ENCODE measurements at regions not wholly inside any gene's neighbourhood (a gene's known extent, or its start where the extent isn't known, plus 50 kb on each side); places are given as distances from the start of the nearest gene placed in this dataset.
A peak's percentile ranks its signal among the peaks of the same experiment; 100 is the strongest.

DNA sequence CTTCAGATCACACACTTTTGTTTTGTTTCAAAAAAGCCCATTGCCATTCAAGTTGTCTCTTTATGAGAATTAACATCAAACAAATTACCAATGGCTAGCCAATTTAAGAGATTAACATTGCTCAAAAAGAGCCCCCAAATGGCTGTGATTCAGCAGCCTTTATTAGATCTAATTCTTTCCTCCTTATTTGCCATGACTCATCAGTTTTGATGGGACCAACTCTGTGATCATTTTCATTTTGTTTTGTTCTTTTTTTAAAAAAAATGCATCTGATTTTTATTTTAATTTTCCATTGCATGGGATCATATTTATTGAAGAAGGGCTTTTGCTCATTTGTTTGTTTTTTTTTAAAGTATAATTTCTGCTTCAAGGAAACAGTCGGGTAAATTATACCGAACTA, 161.6 kb upstream of the FRMPD4 start:
- Histone ChIP-seq H3K18ac (ENCODE audit: low read depth, low read length) (no peak overlapping the region), H3K14ac (replicated peaks; ENCODE audit: low read depth, low read length) (no peak overlapping the region), H3K56ac (ENCODE audit: extremely low read depth, insufficient read depth, low read length) (no peak overlapping the region), H3K36me3 (ENCODE audit: control insufficient read depth, insufficient read depth, low read length) (no peaks in the 10 kb centered on the region), H2BK5ac (ENCODE audit: low read depth, low read length, poor library complexity, severe bottlenecking) (no peak overlapping the region), H3K9me3 (ENCODE audit: control insufficient read depth, insufficient read depth, low read length) (no peaks in the 10 kb centered on the region), H4K20me1 (ENCODE audit: insufficient read depth, low read length) (no peaks in the 10 kb centered on the region), H2AK5ac (ENCODE audit: low read depth, low read length) (no peak overlapping the region), H3K9ac (ENCODE audit: low read depth, low read length) (no peak overlapping the region), H3K4me3 (ENCODE audit: insufficient read depth, low read depth, low read length) (no peak overlapping the region), H3K27me3 (ENCODE audit: control insufficient read depth, insufficient read depth, low read length) (no peaks in the 10 kb centered on the region), H3K4ac (ENCODE audit: low read depth, low read length) (no peak overlapping the region), H3K4me1 (ENCODE audit: control insufficient read depth, insufficient read depth, low read length) (no peaks in the 10 kb centered on the region), H3K79me1 (ENCODE audit: low read depth in 1 of 2, low read length in 2 of 2) (no peaks in the 10 kb centered on the region), H2BK20ac (ENCODE audit: low read depth, low read length) (no peak overlapping the region), H2AFZ (replicated peaks; ENCODE audit: low read length, poor library complexity) (no peak overlapping the region), H3K4me2 (ENCODE audit: low read depth, low read length) (no peak overlapping the region), H2BK15ac (ENCODE audit: low read depth, low read length) (no peak overlapping the region), H4K5ac (ENCODE audit: low read depth, low read length) (no peak overlapping the region), H3K9me1 (ENCODE audit: insufficient read depth, low read length) (no peaks in the 10 kb centered on the region), H2AK9ac (replicated peaks; ENCODE audit: low read depth, low read length, poor library complexity) (no peak overlapping the region), H3K23ac (ENCODE audit: low read depth, low read length) (no peak overlapping the region), H2BK120ac (ENCODE audit: low read depth, low read length) (no peak overlapping the region), H3K27ac (ENCODE audit: insufficient read depth, low read length) (no peak overlapping the region), H4K91ac (ENCODE audit: insufficient read depth, low read depth, low read length) (no peak overlapping the region), H4K8ac (ENCODE audit: low read depth in 2 of 2, low read length in 2 of 2) (no peak overlapping the region)
- intact Hi-C loops (cut with micrococcal nuclease): no loop called here
- no CpG with 5 or more reads among the region's 2 CpGs for WGBS, 2 experiments (ENCODE audit: extremely low coverage in 2 of 2, insufficient read length in 1 of 2)
- BruUV-seq (replicated peaks): no TSS peak
- POLR2A ChIA-PET (ENCODE audit: unreplicated experiment): no interaction called here
- CTCF ChIA-PET: no interaction called here
- DNase-seq (no peak), ATAC-seq (ENCODE audit: low read depth) (no peak)
- in situ Hi-C loops (cut with MboI; ENCODE audit: low sequenced_read_pairs): no loop called here
- dilution Hi-C loops (cut with HindIII; ENCODE audit: low sequenced_read_pairs, unreplicated experiment): no loop called here
- TF ChIP-seq MAFK (IDR thresholded peaks at IDR 0.05; ENCODE audit: low read depth, low read length): peak; percentile 71
- TF ChIP-seq NFE2L2 (IDR thresholded peaks at IDR 0.05; ENCODE audit: low read depth, low read length): peak; percentile 92
- TF ChIP-seq, protein P1, sequence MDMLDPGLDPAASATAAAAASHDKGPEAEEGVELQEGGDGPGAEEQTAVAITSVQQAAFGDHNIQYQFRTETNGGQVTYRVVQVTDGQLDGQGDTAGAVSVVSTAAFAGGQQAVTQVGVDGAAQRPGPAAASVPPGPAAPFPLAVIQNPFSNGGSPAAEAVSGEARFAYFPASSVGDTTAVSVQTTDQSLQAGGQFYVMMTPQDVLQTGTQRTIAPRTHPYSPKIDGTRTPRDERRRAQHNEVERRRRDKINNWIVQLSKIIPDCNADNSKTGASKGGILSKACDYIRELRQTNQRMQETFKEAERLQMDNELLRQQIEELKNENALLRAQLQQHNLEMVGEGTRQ (IDR thresholded peaks at IDR 0.05; ENCODE audit: low read depth, low read length): no peak

Measured in IMR-90 (cell line).